LHCN-M2 (cell line): ENCODE measurements at regions not wholly inside any gene's neighbourhood (a gene's known extent, or its start where the extent isn't known, plus 50 kb on each side); places are given as distances from the start of the nearest gene placed in this dataset.
"Not testable (repeated sequence)": the region's sequence is repeated elsewhere in the genome, so short reads cannot be mapped to it uniquely, and the experiment has no call there.

Experiments
- DNase-seq: peaks from one replicate; pipeline ENCODE4 v3.0.0-alpha.2; 2012; ENCODE audit warnings: low read depth

- no peak for DNase-seq
Measured at GRCh38 chr14:48430805-48431204, 755.4 kb upstream of the MDGA2 start.

GRCh38 chr14:48429512-48429911 is 754.1 kb upstream of the MDGA2 start:
- no peak for DNase-seq

- DNase-seq, result no peak
Measured at GRCh38 chr14:48417715-48418500, 742.5 kb upstream of the MDGA2 start.

- DNase-seq, result no peak
Measured at GRCh38 chr14:48401321-48401720, 725.9 kb upstream of the MDGA2 start.

GRCh38 chr14:48398675-48399282 is 723.4 kb upstream of the MDGA2 start:
- peak; percentile 1 for DNase-seq

- DNase-seq, result no peak
Measured at GRCh38 chr14:48391661-48392060, 716.3 kb upstream of the MDGA2 start.

- DNase-seq, result no peak
Measured at GRCh38 chr14:48390346-48390745, 714.9 kb upstream of the MDGA2 start.

- no peak for DNase-seq
Measured at GRCh38 chr14:48384821-48385220, 709.4 kb upstream of the MDGA2 start.

- no peak for DNase-seq
Measured at GRCh38 chr14:48382961-48383360, 707.6 kb upstream of the MDGA2 start.

- no peak for DNase-seq
Measured at GRCh38 chr14:48378541-48378940, 703.1 kb upstream of the MDGA2 start.

- no peak for DNase-seq
Measured at GRCh38 chr14:48373981-48374380, 698.6 kb upstream of the MDGA2 start.

- no peak for DNase-seq
Measured at GRCh38 chr14:48350971-48351370, 675.6 kb upstream of the MDGA2 start.

GRCh38 chr14:48349689-48350088 is 674.3 kb upstream of the MDGA2 start:
- DNase-seq, result no peak

GRCh38 chr14:48341069-48341468 is 665.7 kb upstream of the MDGA2 start:
- no peak for DNase-seq

- no peak for DNase-seq
Measured at GRCh38 chr14:48333221-48333920, 658.0 kb upstream of the MDGA2 start.

GRCh38 chr14:48331421-48331820 is 656.0 kb upstream of the MDGA2 start:
- no peak for DNase-seq

- DNase-seq, result no peak
Measured at GRCh38 chr14:48325486-48325885, 650.1 kb upstream of the MDGA2 start.

GRCh38 chr14:48323665-48324064 is 648.3 kb upstream of the MDGA2 start:
- no peak for DNase-seq

- no peak for DNase-seq
Measured at GRCh38 chr14:48319823-48320222, 644.4 kb upstream of the MDGA2 start.

GRCh38 chr14:48304729-48305128 is 629.3 kb upstream of the MDGA2 start:
- DNase-seq, result no peak

GRCh38 chr14:48289701-48290100 is 614.3 kb upstream of the MDGA2 start:
- DNase-seq, result no peak

GRCh38 chr14:48285217-48285616 is 609.8 kb upstream of the MDGA2 start:
- not testable (repeated sequence) for DNase-seq

GRCh38 chr14:48275301-48275700 is 599.9 kb upstream of the MDGA2 start:
- no peak for DNase-seq
